GM12872 (cell line): ENCODE measurements at regions not wholly inside any gene's neighbourhood (a gene's known extent, or its start where the extent isn't known, plus 50 kb on each side); places are given as distances from the start of the nearest gene placed in this dataset.

Source experiments
- TF ChIP-seq, protein P1 (sequence below): IDR thresholded peaks from 3 replicates; pipeline ENCODE4 v1.5.1; 2011; ENCODE audit warnings: low read depth, mild to moderate bottlenecking, low read length, moderate library complexity; ENCODE audit not compliant: insufficient read depth

DNA sequence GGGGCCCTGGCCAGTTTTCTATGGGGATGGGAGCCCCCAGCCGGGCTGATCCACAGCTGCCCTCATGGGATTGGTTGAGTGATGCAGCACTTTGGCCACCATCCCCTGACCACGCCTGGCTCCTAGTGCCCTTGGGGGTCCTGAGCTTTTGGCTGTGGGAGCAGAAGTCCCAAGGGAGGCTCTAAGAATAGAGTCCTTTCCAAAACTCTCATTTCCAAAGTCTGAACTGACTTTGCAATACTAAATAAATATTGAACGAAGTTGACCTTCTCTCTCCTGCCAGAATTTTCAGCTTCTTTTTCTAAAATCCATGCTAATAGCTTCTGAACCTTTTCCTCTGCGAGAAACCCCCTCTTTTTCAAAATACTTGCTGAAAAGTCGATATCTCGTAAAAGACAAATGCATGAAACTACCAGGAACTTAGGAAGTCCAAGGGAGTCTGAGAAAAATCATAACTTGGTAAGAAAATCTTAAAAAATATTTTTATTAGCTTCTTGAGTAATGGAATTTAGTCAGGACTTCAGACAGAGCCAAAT, 62.7 kb upstream of the IGFBP3 start:
- TF ChIP-seq, protein P1, sequence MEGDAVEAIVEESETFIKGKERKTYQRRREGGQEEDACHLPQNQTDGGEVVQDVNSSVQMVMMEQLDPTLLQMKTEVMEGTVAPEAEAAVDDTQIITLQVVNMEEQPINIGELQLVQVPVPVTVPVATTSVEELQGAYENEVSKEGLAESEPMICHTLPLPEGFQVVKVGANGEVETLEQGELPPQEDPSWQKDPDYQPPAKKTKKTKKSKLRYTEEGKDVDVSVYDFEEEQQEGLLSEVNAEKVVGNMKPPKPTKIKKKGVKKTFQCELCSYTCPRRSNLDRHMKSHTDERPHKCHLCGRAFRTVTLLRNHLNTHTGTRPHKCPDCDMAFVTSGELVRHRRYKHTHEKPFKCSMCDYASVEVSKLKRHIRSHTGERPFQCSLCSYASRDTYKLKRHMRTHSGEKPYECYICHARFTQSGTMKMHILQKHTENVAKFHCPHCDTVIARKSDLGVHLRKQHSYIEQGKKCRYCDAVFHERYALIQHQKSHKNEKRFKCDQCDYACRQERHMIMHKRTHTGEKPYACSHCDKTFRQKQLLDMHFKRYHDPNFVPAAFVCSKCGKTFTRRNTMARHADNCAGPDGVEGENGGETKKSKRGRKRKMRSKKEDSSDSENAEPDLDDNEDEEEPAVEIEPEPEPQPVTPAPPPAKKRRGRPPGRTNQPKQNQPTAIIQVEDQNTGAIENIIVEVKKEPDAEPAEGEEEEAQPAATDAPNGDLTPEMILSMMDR, result no peak

DNA sequence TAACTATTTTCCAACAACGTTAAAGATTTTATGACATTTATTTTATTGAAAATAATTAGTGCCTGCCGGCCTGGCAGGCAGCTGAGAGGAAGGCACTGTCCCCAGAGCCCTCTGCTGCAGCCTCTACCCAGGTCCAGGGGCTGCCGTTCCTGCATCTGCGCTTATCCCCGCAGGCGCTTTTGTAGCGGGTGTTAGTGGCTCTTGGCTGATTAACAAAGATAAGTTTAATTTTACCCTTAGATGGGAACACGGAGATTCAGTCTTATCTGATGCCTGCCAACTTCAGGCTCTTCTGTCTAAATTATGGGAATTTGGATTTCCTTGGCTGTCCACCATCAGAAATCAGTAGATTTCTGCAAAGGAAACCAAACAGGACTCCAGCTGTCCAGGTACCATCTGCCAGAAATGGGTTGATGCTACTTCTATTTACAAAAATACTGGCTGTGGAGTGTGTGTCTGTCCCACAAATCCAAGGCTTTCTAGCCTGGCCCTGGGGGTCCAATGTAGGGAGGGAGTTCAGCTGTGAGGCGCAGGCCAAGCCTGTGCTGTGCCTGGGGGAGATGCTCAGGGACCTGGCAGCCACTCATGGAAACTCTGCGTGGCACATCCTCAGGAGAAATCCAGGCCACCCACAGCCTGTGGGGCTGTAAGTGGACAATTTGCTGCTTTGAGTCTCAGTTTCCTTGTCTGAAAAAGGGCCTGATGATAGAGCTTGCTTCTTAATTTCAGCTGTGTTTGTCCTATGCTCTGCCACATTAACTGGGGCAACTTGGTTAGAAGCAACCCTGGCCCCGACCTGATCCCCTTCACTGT, 62.0 kb upstream of the IGFBP3 start:
- TF ChIP-seq, protein P1, result no peak

DNA sequence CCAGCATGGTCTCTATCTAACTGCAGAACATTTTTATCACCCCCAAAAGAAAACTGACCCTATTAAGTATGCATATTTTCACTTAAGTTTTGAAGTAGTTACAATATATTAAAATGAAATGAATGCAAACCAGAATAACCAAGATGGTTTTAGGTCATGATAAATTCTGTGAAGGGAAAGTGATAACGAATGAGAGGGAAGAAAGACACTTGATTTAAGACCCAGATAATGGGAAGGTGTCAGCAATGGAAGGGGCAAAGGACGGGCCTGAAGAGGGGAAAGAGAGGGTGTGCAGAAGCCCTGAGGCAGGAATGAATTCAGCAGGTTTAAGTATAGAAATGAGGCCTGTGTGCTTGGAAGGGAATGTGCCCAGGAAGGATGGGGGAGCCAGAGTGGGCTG, 61.1 kb upstream of the IGFBP3 start:
- TF ChIP-seq, protein P1, result no peak

DNA sequence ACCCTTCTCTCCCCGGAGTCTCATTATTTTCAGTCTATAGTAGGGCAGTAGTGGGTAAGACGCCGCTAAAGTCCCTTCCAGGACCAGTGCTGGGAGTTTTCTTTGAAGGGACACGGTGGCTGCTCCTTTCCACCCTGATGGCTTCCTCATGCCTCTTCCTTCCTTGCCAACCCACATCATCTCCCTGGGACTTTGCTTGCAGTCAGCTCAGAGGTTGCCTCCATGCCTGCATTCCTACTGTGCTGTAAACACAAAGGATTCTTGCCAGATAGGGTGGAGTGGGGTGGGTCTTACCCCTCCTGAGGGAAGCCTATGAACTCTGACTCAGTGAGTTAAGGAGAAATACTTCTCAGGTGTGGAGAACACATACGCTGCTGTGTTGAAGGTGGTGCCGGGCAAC, 59.9 kb upstream of the IGFBP3 start:
- TF ChIP-seq, protein P1, result no peak

DNA sequence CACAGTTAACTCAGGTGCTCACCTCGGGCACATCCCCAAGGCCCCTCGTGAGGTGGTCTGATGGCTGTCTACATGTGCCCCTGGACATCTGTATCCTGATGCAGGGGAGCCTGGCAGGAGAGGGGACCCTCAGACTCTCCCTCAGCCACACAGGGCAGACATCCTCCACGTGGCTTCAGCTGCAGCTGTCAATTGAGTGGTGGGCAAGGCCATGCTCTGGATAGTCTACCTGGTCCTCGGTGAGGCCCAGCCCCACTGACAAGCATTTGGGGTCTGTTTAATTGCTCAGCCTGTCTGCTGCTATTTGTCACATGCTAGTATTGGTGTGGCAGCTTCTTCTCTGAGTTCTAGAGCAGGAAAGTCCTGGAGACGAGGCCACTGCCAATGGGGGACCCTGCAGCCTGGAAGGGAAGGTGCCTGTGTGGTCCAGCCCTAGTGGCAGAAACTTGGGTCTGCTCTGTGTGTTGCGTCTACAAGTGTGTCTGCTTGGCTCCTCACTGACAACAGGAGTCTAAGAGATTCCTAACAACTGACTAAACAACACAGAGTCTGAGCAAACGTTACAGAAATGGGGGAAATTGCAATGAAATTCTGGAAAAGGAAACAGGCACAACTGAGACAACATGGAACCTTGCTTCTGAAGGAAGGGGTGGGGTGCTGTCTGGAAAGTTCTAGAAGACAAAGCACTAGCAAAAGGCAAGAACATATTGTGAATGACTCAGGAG, 59.3 kb upstream of the IGFBP3 start:
- TF ChIP-seq, protein P1, result no peak

DNA sequence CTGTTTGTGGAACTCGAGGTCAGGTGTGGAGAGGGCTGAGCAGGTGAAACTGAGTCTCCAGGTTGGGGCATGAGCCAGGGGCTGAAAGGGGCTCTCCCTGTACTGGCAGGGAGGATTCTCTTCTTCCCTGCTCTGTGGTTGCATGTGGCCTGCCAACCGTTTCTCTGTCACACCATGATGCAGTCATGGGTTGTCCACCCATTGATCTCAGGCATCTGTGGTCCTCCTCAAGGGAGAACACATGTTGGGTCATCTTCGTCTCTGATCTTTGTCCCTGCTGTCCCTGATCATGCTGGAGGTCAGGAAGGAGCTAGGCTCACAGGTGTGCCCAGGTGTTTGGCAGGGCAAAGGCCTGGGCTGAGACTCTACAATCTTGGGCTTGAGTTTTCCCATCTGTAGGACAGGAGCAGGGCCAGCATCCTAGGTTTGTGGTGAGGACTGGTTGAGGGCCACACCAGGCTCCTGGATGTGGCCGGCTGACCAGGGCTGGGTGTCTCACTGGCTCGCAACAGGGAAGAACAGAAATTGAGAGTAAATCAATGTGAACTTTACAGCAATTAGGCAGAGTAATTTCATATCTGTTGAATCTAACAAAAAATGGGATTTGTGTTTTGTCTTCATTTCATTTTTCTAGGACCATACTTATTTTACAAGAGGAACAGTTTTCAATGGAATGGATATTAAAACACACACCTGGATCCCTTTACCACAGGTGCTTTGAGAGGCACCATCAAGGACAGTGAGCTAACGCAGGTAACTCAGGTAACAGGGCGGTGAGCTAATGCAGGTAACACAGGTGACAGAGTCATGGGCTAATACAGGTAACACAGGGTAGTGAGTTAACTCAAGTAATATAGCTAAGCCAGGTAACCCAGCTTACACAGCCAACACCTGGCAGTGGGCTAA, 58.5 kb upstream of the IGFBP3 start:
- TF ChIP-seq, protein P1, result no peak
